ENCODE measurements at regions not wholly inside any gene's neighbourhood (a gene's known extent, or its start where the extent isn't known, plus 50 kb on each side); places are given as distances from the start of the nearest gene placed in this dataset.

DNA sequence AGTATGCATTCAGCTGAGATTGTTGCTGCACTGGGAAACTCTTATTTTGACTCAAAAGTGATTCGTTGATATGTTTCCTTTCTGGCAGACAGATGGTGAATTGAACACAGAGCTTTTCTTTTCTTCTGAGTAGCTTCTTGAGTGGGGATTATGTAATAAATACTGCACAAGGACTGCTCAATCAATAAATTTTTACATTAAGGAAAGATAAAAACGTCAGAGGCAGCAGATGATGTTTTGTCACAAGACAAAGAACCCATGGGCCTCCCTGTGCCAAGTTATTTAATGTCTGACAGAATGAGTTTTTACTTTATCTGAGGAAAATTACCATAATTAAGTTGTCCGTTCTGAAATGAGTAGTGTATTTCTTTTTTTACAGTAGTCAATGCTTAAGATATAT, 460.3 kb downstream of the UTRN start:
- no peak for DNase-seq (ENCODE audit: low spot score)
- no peak overlapping the region for H3K4me3 Mint-ChIP-seq
- no peaks in the 10 kb centered on the region for H3K9me3 Mint-ChIP-seq
- H3K27ac Mint-ChIP-seq: no peak overlapping the region
- no peaks in the 10 kb centered on the region for H3K27me3 Mint-ChIP-seq (ENCODE audit: insufficient read depth)
- intact Hi-C loops (cut with micrococcal nuclease): no loop called here
- peaks cover 5% of the 10 kb centered on the region for H3K36me3 Mint-ChIP-seq (ENCODE audit: low read depth)
- peaks cover 12% of the 10 kb centered on the region for H3K4me1 Mint-ChIP-seq (ENCODE audit: low read depth)

DNA sequence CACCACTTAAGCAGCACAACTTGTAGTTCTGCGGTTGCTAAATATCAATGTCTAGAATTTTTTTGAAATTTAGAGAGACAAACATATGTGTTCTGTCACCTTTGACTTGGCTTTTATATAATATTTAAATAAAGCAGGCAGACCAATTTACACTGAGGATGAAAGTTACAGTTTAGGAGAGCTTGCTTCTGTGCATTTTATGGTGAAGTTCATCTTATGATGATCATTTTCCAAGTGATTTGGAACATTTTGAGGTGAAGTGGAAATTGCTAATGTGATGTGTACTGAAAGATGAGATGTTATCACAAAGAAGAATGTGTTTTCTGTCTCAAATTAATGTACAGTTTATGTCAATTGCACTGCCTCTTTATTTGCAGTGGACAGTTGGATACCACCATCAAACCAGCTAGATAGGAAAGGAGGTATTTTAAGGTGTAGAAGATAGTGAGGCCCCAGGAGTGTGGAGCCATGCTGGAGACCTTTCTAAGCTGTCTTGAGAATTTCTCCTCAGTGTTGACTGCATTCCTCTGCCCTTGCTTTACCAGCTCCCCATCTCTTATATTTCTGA, 461.9 kb downstream of the UTRN start:
- Mint-ChIP-seq H3K4me1 (ENCODE audit: low read depth) (peaks cover 12% of the 10 kb centered on the region), H3K27ac (peak overlapping the region; percentile 34), H3K27me3 (ENCODE audit: insufficient read depth) (no peaks in the 10 kb centered on the region), H3K4me3 (no peak overlapping the region), H3K36me3 (ENCODE audit: low read depth) (peaks cover 11% of the 10 kb centered on the region), H3K9me3 (no peaks in the 10 kb centered on the region)
- no peak for DNase-seq (ENCODE audit: low spot score)
- intact Hi-C loops (cut with micrococcal nuclease): no loop called here

DNA sequence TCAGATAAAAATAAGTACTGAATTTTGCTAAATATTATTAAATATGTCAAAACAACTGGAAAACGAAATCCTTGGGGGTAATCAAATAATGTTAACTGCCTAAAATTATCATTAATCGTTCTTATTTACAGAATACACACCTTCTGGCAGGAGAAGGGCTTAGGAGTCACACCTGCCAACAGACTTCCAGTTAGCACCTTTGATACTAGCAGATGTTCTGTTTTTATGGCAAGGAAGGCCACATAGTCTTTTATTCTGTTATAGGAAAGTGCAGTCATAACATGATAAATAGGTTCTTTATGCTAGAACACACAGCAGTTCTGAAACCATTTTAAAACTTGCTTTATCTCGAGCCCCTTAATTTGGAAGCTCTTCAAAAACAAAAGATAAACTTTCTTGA, 464.1 kb downstream of the UTRN start:
- peaks cover 20% of the 10 kb centered on the region for H3K36me3 Mint-ChIP-seq (ENCODE audit: low read depth)
- intact Hi-C loops (cut with micrococcal nuclease): no loop called here
- DNase-seq (ENCODE audit: low spot score): no peak

DNA sequence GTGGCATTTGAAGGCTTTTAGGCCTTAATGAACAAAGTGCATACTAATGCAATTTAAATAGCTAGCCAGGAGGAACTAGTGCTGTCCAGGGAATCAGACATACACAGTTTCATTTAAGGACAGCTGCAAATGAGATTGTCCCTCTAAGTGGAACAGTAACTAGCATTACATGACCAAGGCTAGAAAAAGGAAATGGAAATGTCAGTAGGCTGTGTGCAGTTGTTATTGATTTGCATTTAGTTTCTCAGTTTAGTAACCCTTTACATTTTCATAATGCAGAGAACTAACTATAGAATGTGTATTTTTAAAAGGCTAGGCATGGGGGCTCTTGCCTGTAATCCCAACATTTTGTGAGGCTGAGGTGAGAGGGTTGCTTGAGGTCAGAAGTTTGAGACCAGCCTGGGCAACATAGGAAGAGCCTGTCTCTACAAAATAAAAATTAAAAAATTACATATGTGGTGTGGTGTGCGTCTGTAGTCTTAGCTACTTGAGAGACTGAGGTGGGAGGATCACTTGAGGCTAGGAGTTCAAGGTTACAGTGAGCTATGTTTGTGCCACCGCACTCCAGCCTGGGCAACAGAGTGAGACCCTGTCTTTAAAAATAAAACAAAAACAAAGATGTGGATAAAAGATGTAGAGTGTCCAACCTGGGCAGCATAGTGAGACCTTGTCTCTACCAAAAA, 468.0 kb downstream of the UTRN start:
- Mint-ChIP-seq H3K9me3 (no peaks in the 10 kb centered on the region), H3K27ac (no peak overlapping the region), H3K27me3 (ENCODE audit: insufficient read depth) (no peaks in the 10 kb centered on the region), H3K4me1 (ENCODE audit: low read depth) (peaks cover 9% of the 10 kb centered on the region), H3K4me3 (no peak overlapping the region), H3K36me3 (ENCODE audit: low read depth) (peaks cover 23% of the 10 kb centered on the region)
- no peak for DNase-seq (ENCODE audit: low spot score)
- intact Hi-C loops (cut with micrococcal nuclease): no loop called here

More for the DNA sequence above, 464.1 kb downstream of the UTRN start:
- no peak overlapping the region for H3K27ac Mint-ChIP-seq
- H3K4me3 Mint-ChIP-seq: no peak overlapping the region
- peaks cover 20% of the 10 kb centered on the region for H3K4me1 Mint-ChIP-seq (ENCODE audit: low read depth)
- H3K27me3 Mint-ChIP-seq (ENCODE audit: insufficient read depth): no peaks in the 10 kb centered on the region
- H3K9me3 Mint-ChIP-seq: no peaks in the 10 kb centered on the region

DNA sequence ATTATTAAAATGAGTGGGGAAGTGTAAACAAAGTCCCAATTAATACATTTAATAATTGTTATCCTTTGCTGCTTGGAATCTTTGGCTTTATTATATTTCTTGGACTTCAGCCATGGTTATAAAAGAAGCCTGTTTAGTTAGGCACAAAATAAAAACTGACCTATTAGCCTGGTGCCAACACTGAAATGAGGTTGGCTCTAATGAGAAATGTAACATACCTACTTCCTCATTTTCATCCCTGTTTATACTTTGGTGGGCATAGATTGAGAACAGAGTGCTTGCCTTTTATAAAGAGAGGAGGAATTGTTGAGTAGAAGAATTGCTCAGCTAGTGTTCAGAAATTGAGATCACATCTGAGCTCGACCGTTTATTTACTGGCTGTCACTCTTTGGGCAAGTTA, 471.3 kb downstream of the UTRN start:
- H3K4me1 Mint-ChIP-seq (ENCODE audit: low read depth): peaks cover 9% of the 10 kb centered on the region
- peaks cover 18% of the 10 kb centered on the region for H3K36me3 Mint-ChIP-seq (ENCODE audit: low read depth)

DNA sequence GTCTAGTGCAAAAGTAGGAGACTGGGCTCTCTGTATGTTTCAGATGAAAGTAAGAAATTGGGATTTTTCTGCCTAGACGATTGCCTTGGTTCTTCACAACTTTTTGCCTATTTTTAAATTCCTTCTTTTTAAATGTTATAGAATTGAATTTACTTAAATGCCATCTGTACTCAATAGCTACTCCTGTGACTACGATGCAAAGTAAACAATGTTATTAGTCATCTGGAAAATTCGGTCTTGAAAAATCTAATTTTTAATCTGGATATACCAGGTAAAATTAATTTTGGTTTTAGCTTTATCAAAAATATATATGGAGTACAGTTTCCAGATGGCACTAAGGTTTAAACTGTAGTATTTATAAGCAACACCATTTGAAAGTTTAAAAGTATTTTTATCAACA, 472.2 kb downstream of the UTRN start:
- Mint-ChIP-seq H3K27ac (no peak overlapping the region), H3K4me3 (no peak overlapping the region), H3K9me3 (no peaks in the 10 kb centered on the region), H3K36me3 (ENCODE audit: low read depth) (peaks cover 18% of the 10 kb centered on the region), H3K27me3 (ENCODE audit: insufficient read depth) (no peaks in the 10 kb centered on the region), H3K4me1 (ENCODE audit: low read depth) (peaks cover 9% of the 10 kb centered on the region)
- DNase-seq (ENCODE audit: low spot score): no peak
- intact Hi-C loops (cut with micrococcal nuclease): no loop called here

More for the DNA sequence above, 471.3 kb downstream of the UTRN start:
- Mint-ChIP-seq H3K4me3 (no peak overlapping the region), H3K9me3 (no peaks in the 10 kb centered on the region), H3K27ac (no peak overlapping the region), H3K27me3 (ENCODE audit: insufficient read depth) (no peaks in the 10 kb centered on the region)
- DNase-seq (ENCODE audit: low spot score): no peak
- intact Hi-C loops (cut with micrococcal nuclease): no loop called here

DNA sequence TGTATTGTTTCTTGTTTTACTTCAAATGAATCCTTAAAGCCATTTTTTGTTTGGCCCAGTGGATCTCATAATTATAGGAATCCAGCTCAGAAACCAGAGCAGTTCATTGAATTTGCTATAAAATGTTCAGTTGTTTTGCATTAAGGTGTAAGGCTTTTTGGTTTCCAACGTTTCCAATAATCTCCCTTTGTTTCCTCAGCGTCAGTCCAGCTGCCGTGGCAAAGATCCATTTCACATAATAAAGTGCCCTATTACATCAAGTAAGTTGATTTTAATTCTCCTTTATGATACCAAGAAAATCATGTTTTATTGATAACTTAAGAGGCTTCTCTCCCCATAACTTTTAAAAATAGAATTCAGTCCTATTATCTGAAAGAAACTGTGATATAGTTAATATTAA, 472.6 kb downstream of the UTRN start:
- Mint-ChIP-seq H3K9me3 (no peaks in the 10 kb centered on the region), H3K27me3 (ENCODE audit: insufficient read depth) (no peaks in the 10 kb centered on the region), H3K4me1 (ENCODE audit: low read depth) (peaks cover 6% of the 10 kb centered on the region), H3K36me3 (ENCODE audit: low read depth) (peaks cover 16% of the 10 kb centered on the region), H3K4me3 (no peak overlapping the region), H3K27ac (no peak overlapping the region)
- intact Hi-C loops (cut with micrococcal nuclease): no loop called here
- no peak for DNase-seq (ENCODE audit: low spot score)

DNA sequence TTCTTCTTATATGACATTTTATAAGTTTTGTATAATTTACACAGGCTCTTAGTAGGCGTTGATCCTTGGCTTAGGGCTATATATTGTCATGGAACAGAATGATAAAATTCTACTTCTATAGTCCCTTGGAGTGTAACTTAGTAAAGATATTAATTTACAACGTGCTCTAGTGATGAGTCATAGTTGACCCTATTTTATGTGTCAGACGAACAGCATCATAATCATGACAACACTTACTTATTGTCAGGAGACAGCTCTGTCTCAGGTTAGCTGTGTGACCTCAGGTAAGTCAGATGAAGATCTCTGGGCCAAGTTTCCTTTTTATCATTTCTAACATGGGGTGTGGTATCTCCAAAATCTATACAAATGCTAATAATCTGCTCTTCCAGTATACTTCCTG, 473.5 kb downstream of the UTRN start:
- Mint-ChIP-seq H3K27ac (no peak overlapping the region), H3K9me3 (no peaks in the 10 kb centered on the region), H3K4me1 (ENCODE audit: low read depth) (no peaks in the 10 kb centered on the region), H3K36me3 (ENCODE audit: low read depth) (peaks cover 14% of the 10 kb centered on the region), H3K27me3 (ENCODE audit: insufficient read depth) (no peaks in the 10 kb centered on the region), H3K4me3 (no peak overlapping the region)
- intact Hi-C loops (cut with micrococcal nuclease): no loop called here
- DNase-seq (ENCODE audit: low spot score): no peak

DNA sequence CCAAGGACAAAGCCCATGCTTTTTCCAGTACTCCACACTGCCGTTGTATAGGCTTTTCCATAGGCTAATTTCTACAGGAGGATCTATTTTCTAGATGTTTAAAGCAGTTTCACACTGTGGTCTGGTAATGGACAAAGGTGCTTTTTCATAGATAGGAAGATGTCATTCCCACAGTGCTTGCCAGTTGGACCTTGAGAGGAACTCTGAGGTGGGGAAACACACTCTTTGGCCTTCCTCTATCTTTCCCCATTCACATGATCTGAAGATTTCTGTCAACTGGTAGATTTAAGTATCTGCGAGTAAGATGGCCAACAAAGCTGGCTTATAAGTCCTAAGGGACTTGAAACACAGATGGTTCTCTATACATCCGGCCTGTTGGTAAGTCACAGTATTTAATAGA, 477.3 kb downstream of the UTRN start:
- intact Hi-C loops (cut with micrococcal nuclease): no loop called here
- peaks cover 14% of the 10 kb centered on the region for H3K36me3 Mint-ChIP-seq (ENCODE audit: low read depth)
- no peak overlapping the region for H3K4me3 Mint-ChIP-seq
- no peaks in the 10 kb centered on the region for H3K4me1 Mint-ChIP-seq (ENCODE audit: low read depth)
- DNase-seq (ENCODE audit: low spot score): no peak
- no peak overlapping the region for H3K27ac Mint-ChIP-seq
- H3K9me3 Mint-ChIP-seq: no peaks in the 10 kb centered on the region
- no peaks in the 10 kb centered on the region for H3K27me3 Mint-ChIP-seq (ENCODE audit: insufficient read depth)

DNA sequence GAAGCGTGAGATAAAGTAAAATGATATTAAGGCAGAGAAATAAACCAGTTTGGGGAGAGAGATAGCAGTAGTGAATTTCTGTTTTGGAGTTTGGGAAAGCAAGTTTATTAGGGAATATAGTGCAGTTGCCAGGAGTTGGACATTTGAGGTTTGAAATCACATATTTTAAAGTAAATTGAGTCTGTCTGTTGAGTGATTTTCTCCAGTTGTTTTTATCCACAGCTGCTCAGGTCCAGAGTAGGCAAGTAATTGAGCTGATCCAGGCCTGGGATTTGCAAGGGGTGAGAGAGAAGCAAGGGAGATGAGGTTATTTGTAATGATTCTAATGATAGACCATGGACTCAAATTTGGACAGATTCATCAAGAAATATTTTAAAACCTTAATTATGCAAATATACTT, 481.9 kb downstream of the UTRN start:
- intact Hi-C loops (cut with micrococcal nuclease): no loop called here

DNA sequence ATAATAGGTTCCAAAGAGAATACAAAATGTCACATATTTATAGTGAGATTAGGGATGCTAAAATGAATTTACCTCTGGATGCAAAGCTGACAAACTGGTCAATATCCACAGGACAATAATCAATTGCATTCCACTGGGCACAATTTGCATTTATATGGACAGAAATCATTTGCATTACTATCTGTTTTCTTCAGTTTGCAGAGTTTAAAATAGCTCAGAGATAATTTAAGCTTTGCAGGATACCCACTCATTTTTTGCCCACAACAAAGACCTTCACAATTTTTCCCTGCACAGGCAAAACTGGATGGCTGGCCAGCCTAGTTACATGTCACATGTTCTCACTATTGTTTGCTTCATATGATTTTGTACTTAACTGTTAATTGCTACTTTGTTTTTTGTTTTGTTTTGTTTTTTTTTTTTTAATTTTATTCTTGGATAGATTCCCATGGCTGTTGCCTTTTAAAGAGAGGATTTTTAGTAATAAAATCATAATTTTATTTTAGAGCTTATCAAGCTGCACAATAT, 483.5 kb downstream of the UTRN start:
- H3K27me3 Mint-ChIP-seq (ENCODE audit: insufficient read depth): no peaks in the 10 kb centered on the region

More for the DNA sequence above, 481.9 kb downstream of the UTRN start:
- DNase-seq (ENCODE audit: low spot score): no peak
- Mint-ChIP-seq H3K4me3 (no peak overlapping the region), H3K9me3 (no peaks in the 10 kb centered on the region), H3K4me1 (ENCODE audit: low read depth) (no peaks in the 10 kb centered on the region), H3K27me3 (ENCODE audit: insufficient read depth) (no peaks in the 10 kb centered on the region), H3K36me3 (ENCODE audit: low read depth) (peaks cover 8% of the 10 kb centered on the region), H3K27ac (no peak overlapping the region)

DNA sequence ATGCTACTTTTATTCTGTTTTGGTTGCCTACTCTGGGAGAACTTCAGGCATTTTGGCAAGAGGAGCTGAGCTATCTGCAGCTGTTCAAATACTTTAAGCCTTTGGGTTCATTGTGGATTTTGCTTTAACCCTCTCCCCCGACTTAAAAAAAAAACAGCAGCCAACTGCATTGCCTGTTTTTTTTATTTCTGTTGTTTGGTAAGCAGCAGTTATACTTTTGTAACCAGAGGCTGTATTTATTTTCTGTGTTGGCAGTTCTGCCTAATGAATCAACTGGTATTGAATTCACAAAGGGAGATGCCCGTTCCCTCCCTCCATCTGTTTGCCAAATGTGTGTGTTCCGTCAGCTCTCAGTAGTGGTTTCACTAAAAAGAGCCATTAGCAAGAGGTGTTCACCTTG, 484.0 kb downstream of the UTRN start:
- H3K4me3 Mint-ChIP-seq: no peak overlapping the region
- peaks cover 20% of the 10 kb centered on the region for H3K36me3 Mint-ChIP-seq (ENCODE audit: low read depth)
- no peaks in the 10 kb centered on the region for H3K4me1 Mint-ChIP-seq (ENCODE audit: low read depth)
- intact Hi-C loops (cut with micrococcal nuclease): no loop called here
- no peak for DNase-seq (ENCODE audit: low spot score)
- no peaks in the 10 kb centered on the region for H3K27me3 Mint-ChIP-seq (ENCODE audit: insufficient read depth)
- H3K9me3 Mint-ChIP-seq: no peaks in the 10 kb centered on the region
- no peak overlapping the region for H3K27ac Mint-ChIP-seq

More for the DNA sequence above, 483.5 kb downstream of the UTRN start:
- H3K4me1 Mint-ChIP-seq (ENCODE audit: low read depth): no peaks in the 10 kb centered on the region
- DNase-seq (ENCODE audit: low spot score): no peak
- no peaks in the 10 kb centered on the region for H3K9me3 Mint-ChIP-seq
- no peak overlapping the region for H3K4me3 Mint-ChIP-seq
- peaks cover 15% of the 10 kb centered on the region for H3K36me3 Mint-ChIP-seq (ENCODE audit: low read depth)
- H3K27ac Mint-ChIP-seq: no peak overlapping the region
- intact Hi-C loops (cut with micrococcal nuclease): no loop called here

DNA sequence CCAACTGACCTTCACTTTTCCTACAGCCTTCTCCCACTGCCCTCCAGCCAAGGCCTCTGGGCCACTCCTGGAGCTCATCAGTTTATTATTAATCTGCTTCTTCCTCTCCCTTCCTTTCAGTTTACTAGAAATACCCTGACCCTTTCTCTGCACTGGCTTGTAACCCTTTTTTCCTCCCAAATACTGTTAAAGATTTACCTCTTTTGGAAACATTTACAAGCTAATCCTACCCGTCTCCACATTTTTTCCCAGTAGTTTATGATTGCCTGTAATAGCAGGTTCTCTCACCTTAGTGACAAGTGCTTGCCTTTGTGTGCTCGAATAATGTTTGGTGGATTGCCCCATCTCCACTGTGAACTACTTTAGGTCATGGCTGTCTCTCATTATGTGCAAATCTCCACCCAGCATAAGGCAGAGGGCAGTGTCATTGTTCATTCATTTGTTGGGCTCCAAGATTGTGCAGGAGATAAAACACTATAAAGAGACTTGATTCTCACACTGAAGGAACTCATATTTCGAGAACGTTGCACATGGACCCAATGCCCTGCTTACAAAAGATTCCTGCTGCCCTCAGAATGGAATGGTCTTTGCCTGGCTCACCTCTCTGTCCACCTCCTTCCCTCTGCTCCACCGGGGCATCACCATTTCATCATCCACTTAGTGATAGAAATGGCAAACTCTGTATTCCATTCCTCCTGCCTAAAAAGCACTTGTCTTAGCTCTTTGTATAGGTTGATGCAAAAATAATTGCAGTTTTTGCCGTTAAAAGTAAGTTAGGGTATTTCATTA, 491.1 kb downstream of the UTRN start:
- no peaks in the 10 kb centered on the region for H3K27me3 Mint-ChIP-seq (ENCODE audit: insufficient read depth)
- no peak overlapping the region for H3K27ac Mint-ChIP-seq
- H3K9me3 Mint-ChIP-seq: no peaks in the 10 kb centered on the region
- DNase-seq (ENCODE audit: low spot score): no peak
- no peak overlapping the region for H3K4me3 Mint-ChIP-seq
- intact Hi-C loops (cut with micrococcal nuclease): loop anchor here (10.0 kb wide), 1 partner anchor 159 kb away; no protein-coding TSS in a partner anchor
- no peaks in the 10 kb centered on the region for H3K4me1 Mint-ChIP-seq (ENCODE audit: low read depth)
- H3K36me3 Mint-ChIP-seq (ENCODE audit: low read depth): peaks cover 38% of the 10 kb centered on the region

All from activated T-helper 1 cell treated with anti-CD3 and anti-CD28 coated beads, Interleukin-12 subunit alpha, Interleukin-12 subunit beta, Interleukin-2, Interleukin-4 antibody, amounts not matched to agents 30 ng/mL and 10 ng/mL and 1 ng/mL, durations not matched to agents 14 hours and 24 hours and 36 hours (primary cell).